IPS DF 19.7 (cell line): ENCODE measurements at regions not wholly inside any gene's neighbourhood (a gene's known extent, or its start where the extent isn't known, plus 50 kb on each side); places are given as distances from the start of the nearest gene placed in this dataset.
A peak's percentile ranks its signal among the peaks of the same experiment; 100 is the strongest.
"Not testable (repeated sequence)": the region's sequence is repeated elsewhere in the genome, so short reads cannot be mapped to it uniquely, and the experiment has no call there.

ENCODE experiments used
- DNase-seq: peaks from one replicate; pipeline ENCODE4 v3.0.0-alpha.2; 2013; ENCODE audit warnings: low read depth, low spot score

DNA sequence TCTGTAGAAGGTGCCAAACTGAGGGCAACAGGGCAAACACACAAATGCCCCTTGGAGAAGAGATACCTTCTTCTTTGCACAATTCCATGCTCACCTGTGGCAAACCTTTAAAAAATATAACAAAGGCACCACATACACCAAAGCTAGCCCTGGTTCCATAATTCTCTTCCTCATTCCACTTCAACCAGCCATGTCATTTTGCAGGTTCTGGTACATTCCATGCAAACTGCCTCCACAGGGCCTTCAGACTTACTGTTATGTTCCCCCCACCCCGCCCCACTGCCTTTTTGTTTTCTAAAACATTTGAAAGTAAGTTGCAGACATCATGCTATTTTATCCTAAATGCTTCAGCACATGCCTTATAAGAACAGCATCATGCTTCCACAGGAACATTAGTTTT lies 269.0 kb downstream of the NSUN3 start:
- no peak for DNase-seq

DNA sequence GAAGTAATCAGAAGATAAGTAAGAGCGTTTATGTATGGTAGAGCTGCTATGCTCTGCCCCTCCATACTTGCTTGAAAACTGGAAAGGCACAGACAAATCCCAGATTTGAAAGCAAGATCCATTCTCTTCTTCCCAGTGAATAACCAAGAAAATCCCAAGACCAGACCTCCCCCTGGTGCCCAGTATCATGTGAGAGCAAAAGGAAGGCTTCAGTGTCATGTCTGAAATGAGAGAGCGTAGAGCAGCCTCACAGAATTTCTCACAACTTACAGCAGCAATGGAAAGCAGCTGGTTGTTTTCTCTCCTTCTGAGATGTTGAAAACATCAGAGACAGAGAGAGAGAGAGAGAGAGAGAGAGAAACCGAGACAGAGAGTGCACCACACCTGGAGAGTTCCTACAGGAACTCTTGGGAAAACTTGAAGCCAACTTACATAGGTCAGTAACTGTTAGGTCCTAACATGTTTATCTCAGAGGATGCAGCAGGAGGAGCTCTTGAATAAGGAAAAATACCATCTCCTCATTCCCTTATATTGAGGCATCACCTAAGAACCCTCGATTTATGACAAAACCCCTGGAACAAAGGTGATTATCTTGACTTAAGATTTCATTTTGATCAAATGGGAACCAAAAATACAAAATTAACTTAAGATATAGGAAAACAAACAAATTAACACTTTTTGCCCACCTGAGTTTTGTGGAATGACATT lies 273.3 kb downstream of the NSUN3 start:
- peak; percentile 68 for DNase-seq

DNA sequence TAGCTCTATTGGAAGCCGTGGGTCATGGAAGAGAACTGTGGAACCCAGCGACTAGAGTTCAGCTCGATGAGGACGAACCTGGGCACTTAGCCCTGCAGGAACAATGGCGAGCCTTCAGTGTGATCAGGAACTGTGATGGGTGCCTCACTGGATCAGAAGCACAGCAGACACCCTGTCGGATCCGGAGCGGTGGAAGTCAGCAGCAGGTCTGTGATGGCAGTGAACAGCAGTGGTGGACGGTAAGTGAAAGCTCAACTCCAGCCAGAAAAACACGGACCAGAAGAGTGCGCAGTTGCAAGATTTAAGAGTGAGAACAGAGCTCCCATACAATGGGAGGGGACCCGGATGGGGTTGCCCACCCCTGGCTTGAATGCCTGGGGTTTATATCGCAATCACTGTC lies 282.2 kb downstream of the NSUN3 start:
- no peak for DNase-seq

DNA sequence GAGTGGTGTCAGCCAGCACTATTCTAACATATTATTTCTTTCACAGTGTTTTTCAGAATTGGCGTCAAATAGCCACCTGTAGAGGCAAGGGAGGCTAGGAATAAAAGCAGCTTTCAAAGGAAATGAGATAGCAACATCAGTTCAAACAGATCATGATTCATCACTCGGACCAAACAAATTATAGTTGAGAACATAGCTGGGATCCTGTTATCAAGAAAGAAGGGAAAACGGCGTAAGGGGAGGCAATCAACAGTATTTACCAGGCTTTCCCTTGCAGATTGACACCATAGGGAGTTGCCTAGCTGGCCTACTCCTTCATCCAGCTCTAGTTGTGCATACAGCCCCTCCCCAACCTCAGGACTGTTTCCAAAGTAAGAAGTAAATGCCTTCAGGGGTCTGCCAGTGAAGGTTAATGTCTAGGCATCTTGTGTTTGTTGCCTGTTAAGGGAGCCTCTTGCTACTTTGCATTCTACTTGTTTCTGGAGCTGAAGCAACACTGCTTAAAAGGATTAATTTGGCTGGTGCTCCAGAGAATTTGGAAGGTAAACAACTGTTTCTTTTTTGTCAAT lies 286.5 kb downstream of the NSUN3 start:
- DNase-seq: no peak

DNA sequence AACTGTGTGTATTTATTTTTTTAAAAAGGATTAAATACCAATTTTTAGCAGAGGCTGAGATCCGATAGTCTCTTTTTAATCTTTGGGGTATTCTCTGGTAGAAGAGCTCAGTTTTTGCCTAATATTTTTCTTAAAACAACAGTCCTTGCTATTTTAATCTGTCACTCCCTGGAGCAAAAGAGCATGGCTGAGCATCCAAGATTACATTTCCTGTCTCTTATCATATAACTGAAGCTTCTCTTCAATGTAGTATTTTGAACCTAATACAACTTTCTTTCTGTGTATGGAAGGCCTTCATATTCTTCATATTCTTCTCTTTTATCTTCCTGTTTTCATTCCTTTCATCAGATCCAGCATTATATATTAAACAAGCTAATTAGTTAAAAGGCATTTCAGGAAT lies 293.7 kb downstream of the NSUN3 start:
- DNase-seq: no peak

DNA sequence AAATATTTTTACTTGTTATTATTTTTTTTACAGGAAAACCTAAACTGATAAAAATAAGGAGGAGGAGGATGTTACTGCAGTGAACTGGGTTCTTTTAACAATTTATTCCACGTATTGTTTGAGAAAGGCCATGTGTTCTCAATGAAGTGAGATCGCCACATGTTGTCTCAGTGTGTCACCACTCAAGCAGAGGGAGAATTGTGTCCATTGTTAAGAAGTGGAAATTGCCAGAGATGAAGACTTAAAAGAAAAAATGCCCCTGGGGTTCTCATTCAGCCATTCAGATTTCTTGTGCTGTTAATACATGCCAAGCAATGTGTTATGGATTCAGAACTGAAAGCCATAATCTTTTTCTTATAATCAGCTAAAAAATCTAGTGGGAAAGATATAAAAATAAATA lies 297.1 kb downstream of the NSUN3 start:
- no peak for DNase-seq

DNA sequence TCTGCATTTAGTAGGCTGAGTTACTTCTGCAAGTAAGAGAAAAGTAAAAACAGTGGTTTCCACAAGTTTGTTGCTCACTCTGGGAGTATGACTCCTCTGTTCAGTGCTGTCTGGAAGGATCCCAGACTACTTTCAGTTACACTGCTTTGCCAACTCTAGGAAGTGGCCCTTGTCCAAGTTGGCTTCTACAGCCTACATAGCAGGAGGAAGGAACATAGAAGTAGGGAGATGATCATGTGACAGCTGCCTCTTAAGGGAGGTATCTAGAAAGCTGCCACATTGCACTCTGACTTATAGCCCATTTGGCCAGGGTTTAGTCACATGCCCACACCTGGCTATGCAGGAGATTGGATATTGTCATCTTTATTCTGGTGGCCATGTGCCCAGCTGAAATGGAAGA lies 298.1 kb downstream of the NSUN3 start:
- DNase-seq: no peak

DNA sequence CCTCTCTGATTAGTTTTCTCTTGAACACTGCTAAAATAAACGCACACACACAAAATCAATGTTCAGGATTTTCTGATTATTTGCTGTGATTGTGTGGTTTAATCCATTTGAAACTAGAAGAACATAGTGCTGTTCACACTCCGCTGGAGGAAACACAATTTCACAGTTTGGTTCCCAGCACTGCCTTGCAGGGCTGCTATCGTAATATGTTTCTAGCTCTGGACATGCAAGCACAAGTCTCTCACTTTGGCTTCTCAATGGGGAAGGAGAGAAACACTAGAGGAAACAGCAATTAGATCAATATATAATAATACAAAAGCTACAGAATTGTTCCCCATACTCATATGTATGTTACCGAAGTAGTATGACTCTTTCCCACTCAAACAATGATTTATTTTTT lies 299.5 kb downstream of the NSUN3 start:
- DNase-seq: no peak

DNA sequence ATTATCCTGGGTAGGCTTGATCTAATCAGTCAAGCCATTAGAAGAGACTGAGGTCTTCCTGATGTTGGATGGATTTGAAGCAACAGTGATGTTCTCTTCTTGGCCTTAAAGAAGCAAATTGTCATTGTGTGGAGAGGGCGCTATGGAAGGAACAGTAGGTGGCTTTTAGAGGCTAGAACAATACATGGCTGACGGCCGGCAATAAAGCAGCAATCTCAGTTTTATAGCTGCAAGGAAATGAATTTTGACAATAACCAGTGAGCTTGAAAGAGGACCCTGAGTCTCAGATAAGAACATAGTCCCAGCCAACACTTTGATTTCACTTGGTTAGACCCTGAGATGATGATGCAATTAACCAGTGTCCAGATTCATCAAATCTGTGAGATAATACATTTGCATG lies 302.1 kb downstream of the NSUN3 start:
- no peak for DNase-seq

DNA sequence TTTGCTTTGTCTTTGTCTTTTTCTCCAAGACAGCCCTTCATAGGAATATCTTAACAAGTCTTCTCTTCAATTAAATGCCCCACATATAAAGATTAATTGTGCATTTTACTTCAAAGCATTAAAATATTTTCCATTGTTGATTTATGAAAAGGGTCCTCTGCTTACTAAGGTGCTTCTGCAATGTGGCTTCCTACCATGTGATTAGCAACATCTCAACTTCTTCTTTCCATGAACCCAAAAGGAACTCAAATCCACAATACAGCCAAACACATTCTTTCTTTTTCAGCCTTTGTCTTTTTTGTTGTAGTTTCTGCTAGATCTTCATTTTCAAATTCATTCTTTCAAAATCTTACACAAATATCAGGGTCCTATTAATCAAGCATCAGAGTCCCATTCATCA lies 309.2 kb downstream of the NSUN3 start:
- no peak for DNase-seq

DNA sequence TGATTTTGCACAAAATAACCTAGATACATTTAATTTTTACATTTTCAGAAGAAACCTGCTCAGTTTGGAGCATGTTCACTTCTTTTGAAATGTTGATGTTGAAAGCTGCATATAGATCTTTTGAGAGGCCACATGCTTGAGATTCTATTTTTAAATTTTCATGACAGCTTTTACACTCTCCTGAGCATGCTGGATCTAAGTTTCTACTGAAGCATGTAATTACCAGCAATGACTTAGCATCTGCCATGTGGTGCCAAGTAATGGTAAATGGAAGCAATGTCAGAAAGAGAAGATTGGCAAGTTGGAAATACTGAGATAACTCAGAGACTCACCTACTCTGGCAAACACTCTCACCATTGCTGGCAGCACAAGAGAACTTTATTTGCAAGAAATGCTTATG lies 310.6 kb downstream of the NSUN3 start:
- no peak for DNase-seq

DNA sequence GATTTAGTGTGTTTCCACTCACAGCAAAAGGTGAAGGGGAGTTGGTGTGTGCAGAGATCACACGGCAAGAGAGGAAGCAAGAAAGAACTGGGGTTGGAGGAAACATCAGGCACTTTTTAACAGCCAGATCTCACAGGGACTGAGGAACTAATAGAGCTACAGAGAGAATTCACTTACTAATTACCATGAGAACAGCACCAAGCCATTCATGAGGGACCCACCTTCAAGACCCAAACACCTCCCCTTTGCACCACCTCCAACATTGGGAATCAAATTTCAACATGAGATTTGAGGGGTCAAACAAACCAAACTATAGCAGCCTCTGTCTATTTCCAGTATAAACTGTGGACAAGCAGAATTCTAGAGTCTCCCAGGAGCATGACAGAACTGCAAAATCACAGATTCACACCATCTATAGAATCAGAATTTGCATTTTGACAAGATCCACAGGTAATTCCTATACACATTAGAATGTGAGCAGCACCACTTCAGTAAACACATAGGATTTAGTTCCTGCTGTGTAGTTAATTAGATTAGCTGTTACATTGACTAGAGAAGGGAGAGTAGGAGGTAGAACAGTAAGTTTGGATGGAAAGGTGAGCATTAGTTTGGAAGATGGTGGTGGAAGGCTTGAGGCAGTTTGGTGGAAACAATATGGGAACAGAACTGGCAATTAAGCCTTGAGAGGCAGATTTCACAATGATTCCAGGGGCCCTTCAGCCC lies 311.7 kb downstream of the NSUN3 start:
- no peak for DNase-seq

DNA sequence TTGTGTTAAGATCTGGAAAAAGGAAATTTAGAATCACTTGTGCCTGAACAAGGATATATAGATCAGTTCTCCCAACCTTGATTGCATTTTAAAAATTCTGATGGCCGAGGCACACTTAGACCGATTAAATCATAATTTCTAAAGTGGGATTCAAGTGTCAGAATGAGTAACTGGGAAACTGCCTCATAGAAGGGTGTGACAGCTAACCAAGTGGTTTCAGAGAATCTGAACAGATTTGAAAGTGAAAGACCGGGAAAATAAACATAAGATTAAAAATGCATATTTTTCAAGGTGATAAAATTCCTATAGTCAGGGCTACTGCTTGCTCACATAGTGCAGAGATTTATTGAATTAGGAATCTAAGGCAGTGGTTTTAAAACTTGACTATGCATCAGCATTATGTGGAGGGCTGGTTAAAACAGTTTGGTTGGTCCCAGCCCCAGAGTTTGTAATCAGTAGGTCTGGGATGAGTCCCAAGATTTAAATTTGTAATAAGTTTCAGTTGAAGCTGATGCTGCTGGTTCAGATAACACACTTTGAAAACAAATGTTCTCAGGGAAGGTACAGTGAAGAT lies 314.3 kb downstream of the NSUN3 start:
- not testable (repeated sequence) for DNase-seq

DNA sequence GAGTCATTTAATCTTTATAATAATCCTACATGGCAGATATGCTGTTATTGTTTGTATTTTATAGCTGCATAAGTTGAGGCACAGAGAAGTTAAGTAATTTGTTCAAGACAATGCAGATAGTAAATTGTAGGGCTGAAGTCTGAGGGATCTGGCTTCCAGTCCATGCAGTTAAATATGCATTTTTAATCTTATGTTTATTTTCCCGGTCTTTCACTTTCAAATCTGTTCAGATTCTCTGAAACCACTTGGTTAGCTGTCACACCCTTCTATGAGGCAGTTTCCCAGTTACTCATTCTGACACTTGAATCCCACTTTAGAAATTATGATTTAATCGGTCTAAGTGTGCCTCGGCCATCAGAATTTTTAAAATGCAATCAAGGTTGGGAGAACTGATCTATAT lies 315.0 kb downstream of the NSUN3 start:
- not testable (repeated sequence) for DNase-seq

DNA sequence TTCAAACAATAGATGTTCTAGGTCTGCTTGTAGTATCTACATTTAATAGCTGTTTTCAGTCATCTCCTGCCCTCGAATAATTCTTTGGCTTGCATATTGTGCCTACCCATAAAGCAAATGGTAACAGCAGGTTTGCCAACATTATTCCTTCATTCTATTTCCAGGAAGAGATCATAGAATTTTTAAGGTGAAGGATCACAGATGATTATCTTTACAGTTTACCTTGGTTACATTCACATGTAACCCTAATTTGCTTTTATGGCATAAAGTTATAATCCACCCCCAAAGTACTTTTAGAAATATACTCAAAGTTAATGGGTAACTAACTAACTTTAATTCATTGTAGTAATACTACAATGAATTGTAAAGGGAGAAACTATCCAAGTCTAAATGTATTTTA lies 315.5 kb downstream of the NSUN3 start:
- no peak for DNase-seq

DNA sequence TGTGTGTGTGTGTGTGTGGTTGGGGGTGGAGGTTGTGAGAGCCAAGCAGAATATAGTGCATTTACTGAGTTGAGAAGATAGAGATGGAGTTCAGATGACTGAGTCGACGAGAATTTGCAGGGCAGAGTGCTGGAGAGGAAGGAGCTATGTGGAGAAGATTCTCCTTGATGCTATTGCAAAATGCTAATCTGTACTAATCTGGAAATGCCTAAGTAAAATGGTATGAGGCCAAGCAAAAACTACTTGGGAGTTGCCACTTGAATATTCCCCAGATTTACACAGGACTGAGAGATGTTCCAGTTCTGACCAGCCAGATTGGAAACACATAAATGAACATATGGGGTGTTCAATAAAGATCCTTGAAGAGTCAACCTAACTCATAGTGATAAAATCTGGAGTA lies 316.4 kb downstream of the NSUN3 start:
- DNase-seq: no peak

DNA sequence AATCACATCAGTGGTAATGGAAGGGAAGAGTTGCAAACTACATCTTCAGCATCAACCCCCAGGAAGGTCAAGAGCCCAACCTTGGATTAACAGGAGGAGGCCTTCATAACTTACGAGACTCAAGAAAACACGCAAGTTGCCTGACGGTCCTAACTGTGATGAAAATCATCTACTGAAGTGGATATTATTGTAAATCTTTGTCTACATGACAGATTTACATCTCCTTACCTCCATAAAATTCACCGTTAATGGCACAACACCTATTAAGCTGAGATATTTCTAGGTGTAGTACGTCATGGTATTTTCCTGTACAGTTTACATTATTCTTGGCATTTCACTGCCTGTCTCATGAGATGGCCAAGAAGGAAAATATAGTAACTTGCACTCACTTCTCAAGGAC lies 332.0 kb downstream of the NSUN3 start:
- no peak for DNase-seq

DNA sequence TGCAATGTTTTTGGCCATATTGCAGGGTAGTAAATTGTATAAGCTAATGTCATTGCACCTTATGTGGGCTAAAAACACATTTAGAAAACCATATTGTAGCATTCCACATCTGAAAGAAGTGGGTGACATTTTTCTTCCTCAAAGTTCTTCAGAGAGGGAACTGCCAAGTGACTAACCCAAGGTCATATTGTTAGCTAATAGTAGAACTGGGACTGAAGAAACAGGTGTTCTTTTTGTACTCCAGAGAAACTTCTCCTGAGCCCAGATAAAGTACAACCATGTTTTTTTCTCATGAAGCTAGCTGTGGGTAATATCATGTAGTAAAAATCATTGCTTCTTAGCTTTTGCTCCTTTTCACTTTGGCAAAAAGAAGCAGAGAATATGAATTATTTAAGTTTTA lies 333.0 kb downstream of the NSUN3 start:
- no peak for DNase-seq

DNA sequence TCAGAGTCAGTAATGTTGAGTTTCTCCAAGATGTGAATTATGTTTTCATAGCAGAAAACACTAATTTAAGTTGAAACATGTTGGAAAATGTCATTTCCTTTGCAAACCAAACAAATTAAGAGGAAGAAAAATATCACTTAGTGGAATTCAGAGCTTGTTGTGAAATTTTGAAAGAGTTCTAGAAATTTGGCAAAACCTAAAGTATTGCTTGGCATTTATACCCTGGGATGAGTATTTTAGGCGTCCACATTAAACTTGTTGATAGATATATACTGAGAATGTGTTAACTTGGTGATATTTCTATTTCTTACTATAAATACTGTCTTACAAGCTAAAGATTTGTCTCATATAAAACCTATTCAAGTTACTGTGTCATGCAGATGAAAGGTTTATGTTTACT lies 335.2 kb downstream of the NSUN3 start:
- DNase-seq: no peak

DNA sequence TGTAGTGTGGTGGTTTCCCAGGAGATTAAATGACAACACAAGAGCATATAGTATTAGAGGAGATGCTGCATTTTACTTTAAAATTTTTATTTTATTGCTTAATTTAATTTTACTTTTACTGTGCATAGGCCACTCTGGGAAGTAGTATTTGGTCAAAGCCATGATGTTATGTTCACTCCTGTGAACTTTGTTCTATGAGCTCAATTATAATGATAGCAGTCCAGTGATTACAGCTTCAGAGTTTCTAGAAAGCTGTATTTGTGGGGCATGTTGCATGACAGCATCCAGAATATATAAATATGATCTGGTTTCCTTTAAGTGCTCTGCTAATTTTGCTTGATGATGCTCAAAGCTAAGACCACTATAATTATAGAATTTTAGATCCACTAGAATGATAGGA lies 338.6 kb downstream of the NSUN3 start:
- DNase-seq: no peak

DNA sequence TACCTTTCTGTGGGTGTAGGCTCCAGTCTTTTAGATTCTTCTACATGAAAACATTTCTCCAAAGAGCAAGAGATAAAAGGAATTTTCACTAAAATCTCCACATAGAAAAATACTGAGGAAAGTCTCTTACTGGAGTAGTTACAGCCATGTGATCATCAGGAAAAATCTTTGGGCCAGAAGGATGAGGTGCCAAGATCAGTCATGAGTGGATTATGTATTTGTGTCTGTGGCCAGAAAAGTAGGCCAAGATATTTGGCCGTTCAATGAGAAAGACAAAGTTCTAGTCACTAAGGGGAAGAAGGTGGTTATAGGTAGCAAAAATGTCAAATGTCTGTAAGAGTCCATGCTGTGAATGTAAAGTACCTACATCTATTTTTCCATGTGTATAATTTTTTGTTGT lies 339.3 kb downstream of the NSUN3 start:
- DNase-seq: no peak

DNA sequence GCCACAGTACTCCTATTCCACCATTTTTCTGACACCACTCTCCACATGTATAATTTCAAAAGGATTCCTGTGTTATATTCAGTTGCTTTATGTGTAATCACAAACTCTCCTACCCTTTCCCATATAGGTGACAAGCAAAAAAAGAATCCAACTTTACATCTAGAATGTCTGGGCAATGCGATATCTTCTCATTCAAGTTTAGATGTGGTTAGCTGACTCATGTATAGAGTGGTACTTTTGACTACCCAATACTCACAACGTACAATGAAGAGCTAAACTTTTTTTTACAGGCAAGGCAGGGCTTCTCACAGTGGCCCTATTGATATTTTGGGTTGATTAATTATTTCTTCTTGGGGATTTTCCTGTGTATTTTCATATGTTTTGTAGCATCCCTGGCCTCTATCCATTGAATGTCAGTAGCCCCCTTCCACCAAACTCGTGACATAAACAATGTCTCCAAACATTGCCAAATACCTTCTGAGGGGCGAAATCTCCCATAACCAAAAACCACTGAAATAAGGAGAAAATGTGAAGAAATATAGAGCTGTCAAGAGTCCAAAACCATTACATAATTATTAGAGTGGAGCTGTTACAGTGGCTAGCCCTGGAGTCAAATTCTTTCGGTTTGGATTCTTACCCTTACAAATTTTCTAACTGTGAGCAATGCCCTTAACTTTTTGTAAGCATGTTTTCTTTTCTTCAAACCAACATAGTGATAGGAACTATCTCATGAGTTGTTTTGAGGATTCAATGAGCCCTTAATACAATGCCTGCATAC lies 342.6 kb downstream of the NSUN3 start:
- DNase-seq: no peak
